Lower leg skin (tissue), 3 donors: ENCODE measurements at regions not wholly inside any gene's neighbourhood (a gene's known extent, or its start where the extent isn't known, plus 50 kb on each side); places are given as distances from the start of the nearest gene placed in this dataset.

Source experiments
- CTCF ChIP-seq, 3 donors: fragments of 450-650 bp; IDR thresholded peaks; one replicate each; pipeline ENCODE4 v1.5.1; 2016; ENCODE audit warnings: antibody characterized with exemption in 3 of 3, mild to moderate bottlenecking in 3 of 3, moderate library complexity in 2 of 3
- POLR2A ChIP-seq, 2 donors: fragments of 450-650 bp; IDR thresholded peaks; one replicate each; pipeline ENCODE4 v1.6.1; 2016 to 2017; ENCODE audit warnings: antibody characterized with exemption in 2 of 2, mild to moderate bottlenecking in 1 of 2, moderate library complexity in 1 of 2

GRCh38 chr13:79267560-79267959 is 138.5 kb downstream of the RBM26 start:
- TF ChIP-seq CTCF (IDR thresholded peaks at IDR 0.05), result no peak
- no peak for TF ChIP-seq POLR2A (IDR thresholded peaks at IDR 0.05)
